ENCODE measurements at regions not wholly inside any gene's neighbourhood (a gene's known extent, or its start where the extent isn't known, plus 50 kb on each side); places are given as distances from the start of the nearest gene placed in this dataset.

- TF ChIP-seq PKNOX1 (IDR thresholded peaks at IDR 0.05) (no peak), L3MBTL2 (conservative IDR thresholded peaks at IDR 0.05) (no peak), CTBP1 (IDR thresholded peaks at IDR 0.05; ENCODE audit: borderline replicate concordance) (no peak), BHLHE40 (IDR thresholded peaks at IDR 0.05; ENCODE audit: borderline replicate concordance) (no peak), NFRKB (IDR thresholded peaks at IDR 0.05) (no peak), ARNT (IDR thresholded peaks at IDR 0.05) (no peak), ZNF384 (IDR thresholded peaks at IDR 0.05) (no peak), FOXK2 (IDR thresholded peaks at IDR 0.05) (no peak)
Measured at GRCh38 chr3:145536461-145536860, 624.5 kb downstream of the PLOD2 start.
